ENCODE measurements at regions not wholly inside any gene's neighbourhood (a gene's known extent, or its start where the extent isn't known, plus 50 kb on each side); places are given as distances from the start of the nearest gene placed in this dataset.

DNA sequence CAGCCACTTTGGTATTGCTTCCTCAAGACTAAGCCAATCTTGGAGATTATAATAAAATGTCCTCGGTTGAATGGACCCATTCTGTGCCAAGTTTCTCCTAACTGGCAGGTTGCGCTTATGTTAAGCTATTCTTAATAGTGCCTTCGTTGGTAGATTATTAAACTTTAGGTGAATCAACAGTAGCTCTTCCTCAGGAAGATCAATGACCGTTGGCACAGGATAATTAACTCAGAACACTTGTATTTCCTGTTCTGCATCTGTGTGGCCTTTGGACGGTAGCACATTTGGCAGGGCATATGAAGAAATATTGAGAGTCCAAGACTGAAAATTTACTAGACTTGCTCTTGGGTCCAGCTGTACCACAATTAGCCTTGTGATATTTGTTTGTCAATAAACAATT, 402.9 kb downstream of the MLLT3 start:
- peaks cover 2% of the 10 kb centered on the region for H3K9me3 Mint-ChIP-seq (ENCODE audit: low read depth, unreplicated experiment)
- H3K4me1 Mint-ChIP-seq (ENCODE audit: low read depth, unreplicated experiment), result no peaks in the 10 kb centered on the region
- BruUV-seq (replicated peaks), result no TSS peak
- intact Hi-C loops (cut with micrococcal nuclease; ENCODE audit: unreplicated experiment), result no loop called here
- no peaks in the 10 kb centered on the region for H3K36me3 Mint-ChIP-seq (ENCODE audit: insufficient read depth, unreplicated experiment)
- no peak for DNase-seq
- H3K4me3 Mint-ChIP-seq (ENCODE audit: low read depth, unreplicated experiment), result no peak overlapping the region
- H3K27me3 Mint-ChIP-seq (ENCODE audit: unreplicated experiment), result no peaks in the 10 kb centered on the region
- TF ChIP-seq, protein P1, sequence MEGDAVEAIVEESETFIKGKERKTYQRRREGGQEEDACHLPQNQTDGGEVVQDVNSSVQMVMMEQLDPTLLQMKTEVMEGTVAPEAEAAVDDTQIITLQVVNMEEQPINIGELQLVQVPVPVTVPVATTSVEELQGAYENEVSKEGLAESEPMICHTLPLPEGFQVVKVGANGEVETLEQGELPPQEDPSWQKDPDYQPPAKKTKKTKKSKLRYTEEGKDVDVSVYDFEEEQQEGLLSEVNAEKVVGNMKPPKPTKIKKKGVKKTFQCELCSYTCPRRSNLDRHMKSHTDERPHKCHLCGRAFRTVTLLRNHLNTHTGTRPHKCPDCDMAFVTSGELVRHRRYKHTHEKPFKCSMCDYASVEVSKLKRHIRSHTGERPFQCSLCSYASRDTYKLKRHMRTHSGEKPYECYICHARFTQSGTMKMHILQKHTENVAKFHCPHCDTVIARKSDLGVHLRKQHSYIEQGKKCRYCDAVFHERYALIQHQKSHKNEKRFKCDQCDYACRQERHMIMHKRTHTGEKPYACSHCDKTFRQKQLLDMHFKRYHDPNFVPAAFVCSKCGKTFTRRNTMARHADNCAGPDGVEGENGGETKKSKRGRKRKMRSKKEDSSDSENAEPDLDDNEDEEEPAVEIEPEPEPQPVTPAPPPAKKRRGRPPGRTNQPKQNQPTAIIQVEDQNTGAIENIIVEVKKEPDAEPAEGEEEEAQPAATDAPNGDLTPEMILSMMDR (IDR thresholded peaks at IDR 0.05; ENCODE audit: unreplicated experiment), result no peak
- CTCF ChIA-PET, result no interaction called here
- H3K27ac Mint-ChIP-seq (ENCODE audit: unreplicated experiment), result no peak overlapping the region

DNA sequence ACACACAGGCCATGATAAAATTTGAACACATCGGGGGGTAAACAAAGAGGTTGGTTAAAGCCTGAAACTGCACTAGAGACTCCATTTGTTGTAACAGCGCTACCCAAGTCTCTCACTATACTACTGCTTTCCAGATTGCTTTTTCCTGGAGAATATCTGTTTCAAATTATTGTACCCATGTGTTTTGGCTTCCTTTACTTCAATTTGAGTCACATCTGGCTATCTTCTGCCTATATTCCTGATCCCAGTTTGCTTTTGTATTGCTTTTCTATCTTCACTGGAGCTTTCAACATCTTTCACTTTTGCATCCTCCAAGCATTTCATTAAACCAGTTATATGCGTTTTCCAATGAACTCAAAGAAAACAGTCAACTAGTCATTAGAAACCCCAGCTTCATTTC, 404.7 kb downstream of the MLLT3 start:
- Mint-ChIP-seq H3K9me3 (ENCODE audit: low read depth, unreplicated experiment) (no peaks in the 10 kb centered on the region), H3K4me3 (ENCODE audit: low read depth, unreplicated experiment) (no peak overlapping the region), H3K36me3 (ENCODE audit: insufficient read depth, unreplicated experiment) (no peaks in the 10 kb centered on the region), H3K27ac (ENCODE audit: unreplicated experiment) (no peak overlapping the region), H3K4me1 (ENCODE audit: low read depth, unreplicated experiment) (no peaks in the 10 kb centered on the region), H3K27me3 (ENCODE audit: unreplicated experiment) (no peaks in the 10 kb centered on the region)
- no TSS peak for BruUV-seq (replicated peaks)
- DNase-seq, result no peak
- intact Hi-C loops (cut with micrococcal nuclease; ENCODE audit: unreplicated experiment), result no loop called here
- CTCF ChIA-PET, result no interaction called here
- TF ChIP-seq, protein P1 (IDR thresholded peaks at IDR 0.05; ENCODE audit: unreplicated experiment), result no peak

DNA sequence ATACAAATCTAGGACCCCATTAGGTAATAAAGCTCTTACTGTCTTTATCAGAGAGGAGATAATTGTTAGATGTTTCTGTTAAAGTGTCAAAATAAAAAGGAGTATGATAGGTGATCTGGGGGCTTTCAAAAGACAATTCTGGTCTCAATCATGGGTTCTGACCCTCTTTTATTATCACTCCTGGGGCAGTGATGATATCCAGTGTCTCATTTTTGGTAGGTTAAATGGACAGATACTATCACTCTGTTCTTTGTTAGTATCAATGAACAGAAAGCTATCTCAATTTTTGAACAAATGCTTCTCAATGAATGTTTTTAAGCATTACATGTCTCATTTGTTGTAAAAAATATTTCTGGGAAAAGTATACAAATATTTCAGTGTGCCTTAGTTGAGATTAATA, 405.9 kb downstream of the MLLT3 start:
- no peak overlapping the region for H3K27ac Mint-ChIP-seq (ENCODE audit: unreplicated experiment)
- intact Hi-C loops (cut with micrococcal nuclease; ENCODE audit: unreplicated experiment), result no loop called here
- no peaks in the 10 kb centered on the region for H3K27me3 Mint-ChIP-seq (ENCODE audit: unreplicated experiment)
- H3K4me3 Mint-ChIP-seq (ENCODE audit: low read depth, unreplicated experiment), result no peak overlapping the region
- no peaks in the 10 kb centered on the region for H3K36me3 Mint-ChIP-seq (ENCODE audit: insufficient read depth, unreplicated experiment)
- H3K4me1 Mint-ChIP-seq (ENCODE audit: low read depth, unreplicated experiment), result no peaks in the 10 kb centered on the region
- CTCF ChIA-PET, result no interaction called here
- DNase-seq, result no peak
- no peaks in the 10 kb centered on the region for H3K9me3 Mint-ChIP-seq (ENCODE audit: low read depth, unreplicated experiment)
- TF ChIP-seq, protein P1 (IDR thresholded peaks at IDR 0.05; ENCODE audit: unreplicated experiment), result no peak
- no TSS peak for BruUV-seq (replicated peaks)

DNA sequence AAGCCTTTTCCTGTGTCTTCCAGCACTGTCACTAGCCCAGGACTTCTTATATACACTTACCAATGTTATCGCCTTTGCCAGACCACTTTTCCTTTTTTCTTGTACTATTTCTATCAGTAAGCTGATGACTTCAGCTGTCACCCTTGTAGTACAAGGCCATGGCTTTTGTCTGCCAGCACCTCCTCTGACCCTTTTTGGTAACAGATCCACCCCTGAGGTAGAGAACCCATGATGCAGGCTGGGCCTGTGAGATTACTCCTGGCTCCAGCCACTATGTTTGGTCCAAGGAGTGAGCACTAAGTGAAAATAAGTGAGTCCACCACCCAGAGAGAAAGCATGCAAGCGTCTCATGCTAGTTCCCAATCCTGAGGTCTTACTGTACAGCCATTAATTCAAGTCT, 406.7 kb downstream of the MLLT3 start:
- H3K4me1 Mint-ChIP-seq (ENCODE audit: low read depth, unreplicated experiment), result no peaks in the 10 kb centered on the region
- no peaks in the 10 kb centered on the region for H3K9me3 Mint-ChIP-seq (ENCODE audit: low read depth, unreplicated experiment)
- no TSS peak for BruUV-seq (replicated peaks)
- H3K27ac Mint-ChIP-seq (ENCODE audit: unreplicated experiment), result no peak overlapping the region
- TF ChIP-seq, protein P1 (IDR thresholded peaks at IDR 0.05; ENCODE audit: unreplicated experiment), result no peak
- CTCF ChIA-PET, result no interaction called here
- no peak for DNase-seq
- H3K36me3 Mint-ChIP-seq (ENCODE audit: insufficient read depth, unreplicated experiment), result no peaks in the 10 kb centered on the region
- H3K27me3 Mint-ChIP-seq (ENCODE audit: unreplicated experiment), result no peaks in the 10 kb centered on the region
- H3K4me3 Mint-ChIP-seq (ENCODE audit: low read depth, unreplicated experiment), result no peak overlapping the region
- intact Hi-C loops (cut with micrococcal nuclease; ENCODE audit: unreplicated experiment), result no loop called here

DNA sequence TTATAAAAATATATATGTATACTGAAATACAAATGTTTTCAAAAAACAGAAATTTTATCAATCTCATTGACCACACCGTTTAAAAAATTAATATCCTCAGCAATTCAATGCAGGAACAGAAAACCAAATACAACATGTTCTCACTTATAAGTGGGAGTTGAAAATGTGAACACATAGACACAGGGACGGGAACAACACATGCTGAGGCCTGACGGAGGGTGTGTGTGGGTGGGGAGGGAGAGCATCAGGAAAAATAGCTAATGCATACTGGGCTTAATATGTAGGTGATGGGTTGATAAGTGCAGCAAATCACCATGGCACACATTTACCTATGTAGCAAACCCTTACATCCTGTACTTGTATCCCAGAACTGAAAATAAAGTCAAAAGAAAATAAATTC, 409.5 kb downstream of the MLLT3 start:
- no peak for DNase-seq
- TF ChIP-seq, protein P1 (IDR thresholded peaks at IDR 0.05; ENCODE audit: unreplicated experiment), result no peak
- Mint-ChIP-seq H3K4me1 (ENCODE audit: low read depth, unreplicated experiment) (no peaks in the 10 kb centered on the region), H3K36me3 (ENCODE audit: insufficient read depth, unreplicated experiment) (no peaks in the 10 kb centered on the region), H3K4me3 (ENCODE audit: low read depth, unreplicated experiment) (no peak overlapping the region), H3K9me3 (ENCODE audit: low read depth, unreplicated experiment) (no peaks in the 10 kb centered on the region), H3K27ac (ENCODE audit: unreplicated experiment) (no peak overlapping the region), H3K27me3 (ENCODE audit: unreplicated experiment) (peaks cover 12% of the 10 kb centered on the region)
- BruUV-seq (replicated peaks), result no TSS peak
- intact Hi-C loops (cut with micrococcal nuclease; ENCODE audit: unreplicated experiment), result no loop called here
- CTCF ChIA-PET, result no interaction called here
